H1 (cell line): ENCODE measurements at regions not wholly inside any gene's neighbourhood (a gene's known extent, or its start where the extent isn't known, plus 50 kb on each side); places are given as distances from the start of the nearest gene placed in this dataset.

Source experiments
- CREB1 ChIP-seq: IDR thresholded peaks from 2 replicates; pipeline ENCODE4 v1.6.1; 2012; ENCODE audit warnings: inconsistent platforms
- RBBP5 ChIP-seq: IDR thresholded peaks from 2 replicates; pipeline ENCODE4 v1.7.1; 2012; ENCODE audit warnings: low read depth, mild to moderate bottlenecking, inconsistent platforms, low read length, moderate library complexity, borderline replicate concordance
- SUZ12 ChIP-seq: fragments of 200-600 bp; sonication (generic); IDR thresholded peaks from 2 replicates; pipeline ENCODE4 v1.6.1; 2012; ENCODE audit warnings: mild to moderate bottlenecking, inconsistent platforms, low read length, moderate library complexity, mixed read lengths
- ZNF274 ChIP-seq: IDR thresholded peaks from 2 replicates; pipeline ENCODE4 v1.7.0; 2012; ENCODE audit warnings: low read length, borderline replicate concordance; ENCODE audit errors: extremely low read depth
- TF ChIP-seq, protein P1 (sequence below), 3 experiments: IDR thresholded peaks; 1 replicate in 2 of 3; 2 replicates in 1 of 3; pipeline versions ENCODE4 v1.5.1 to v1.6.1; 2011; ENCODE audit warnings: low read length in 3 of 3, mild to moderate bottlenecking in 3 of 3, inconsistent platforms in 2 of 3, low read depth in 1 of 3, moderate library complexity in 1 of 3; ENCODE audit not compliant: insufficient read depth in 1 of 3; ENCODE audit errors: control extremely low read depth in 1 of 3

DNA sequence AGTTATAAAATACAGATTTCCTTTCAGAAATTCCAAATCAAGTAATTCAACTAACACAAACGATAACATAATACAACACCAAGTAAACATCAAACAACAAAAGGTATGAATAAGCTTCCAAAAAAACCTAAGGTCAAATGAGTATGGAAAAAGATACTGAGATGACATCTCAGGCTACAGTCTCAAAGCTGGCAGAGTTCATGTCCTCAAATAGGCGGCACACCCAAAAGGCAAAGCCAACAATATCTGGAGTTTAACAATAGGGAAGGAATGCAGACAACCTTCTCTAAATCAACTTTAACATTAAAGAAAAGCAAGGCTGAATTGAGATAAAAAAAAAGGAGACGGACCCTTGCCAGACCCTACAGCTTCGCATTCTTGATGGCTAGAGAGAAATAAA, 346.6 kb downstream of the RSL24D1 start:
- no peak for TF ChIP-seq ZNF274
- TF ChIP-seq, protein P1, sequence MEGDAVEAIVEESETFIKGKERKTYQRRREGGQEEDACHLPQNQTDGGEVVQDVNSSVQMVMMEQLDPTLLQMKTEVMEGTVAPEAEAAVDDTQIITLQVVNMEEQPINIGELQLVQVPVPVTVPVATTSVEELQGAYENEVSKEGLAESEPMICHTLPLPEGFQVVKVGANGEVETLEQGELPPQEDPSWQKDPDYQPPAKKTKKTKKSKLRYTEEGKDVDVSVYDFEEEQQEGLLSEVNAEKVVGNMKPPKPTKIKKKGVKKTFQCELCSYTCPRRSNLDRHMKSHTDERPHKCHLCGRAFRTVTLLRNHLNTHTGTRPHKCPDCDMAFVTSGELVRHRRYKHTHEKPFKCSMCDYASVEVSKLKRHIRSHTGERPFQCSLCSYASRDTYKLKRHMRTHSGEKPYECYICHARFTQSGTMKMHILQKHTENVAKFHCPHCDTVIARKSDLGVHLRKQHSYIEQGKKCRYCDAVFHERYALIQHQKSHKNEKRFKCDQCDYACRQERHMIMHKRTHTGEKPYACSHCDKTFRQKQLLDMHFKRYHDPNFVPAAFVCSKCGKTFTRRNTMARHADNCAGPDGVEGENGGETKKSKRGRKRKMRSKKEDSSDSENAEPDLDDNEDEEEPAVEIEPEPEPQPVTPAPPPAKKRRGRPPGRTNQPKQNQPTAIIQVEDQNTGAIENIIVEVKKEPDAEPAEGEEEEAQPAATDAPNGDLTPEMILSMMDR (IDR thresholded peaks at IDR 0.05; ENCODE audit: control extremely low read depth in 1 of 3, insufficient read depth in 1 of 3, low read depth in 1 of 3, low read length in 3 of 3): no peak
- no peak for TF ChIP-seq CREB1
- no peak for TF ChIP-seq SUZ12
- TF ChIP-seq RBBP5: no peak
